ENCODE measurements at regions not wholly inside any gene's neighbourhood (a gene's known extent, or its start where the extent isn't known, plus 50 kb on each side); places are given as distances from the start of the nearest gene placed in this dataset.

DNA sequence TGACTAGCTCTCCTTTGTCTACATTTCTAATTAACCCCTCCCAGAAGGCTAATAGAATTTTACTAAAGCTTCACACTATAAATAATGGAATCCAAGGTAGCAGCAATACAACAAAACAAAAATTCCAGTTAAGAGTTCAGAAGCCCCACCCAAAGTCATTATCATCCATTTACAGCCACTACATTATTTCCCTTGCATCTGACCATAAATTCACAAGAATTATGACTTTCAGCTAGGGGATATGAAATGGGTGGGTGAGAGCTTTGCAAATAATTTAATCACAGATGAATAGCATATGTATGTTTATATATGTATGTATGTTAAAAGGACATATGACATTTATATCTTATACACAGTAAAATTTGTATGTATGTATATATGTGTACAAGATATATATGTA lies 65.3 kb upstream of the PTGDR start:
- FAIRE-seq (no peak), DNase-seq (no peak), ATAC-seq (no peak)
- intact Hi-C loops (cut with DNase I) = no loop called here
- TF ChIP-seq, protein P1, sequence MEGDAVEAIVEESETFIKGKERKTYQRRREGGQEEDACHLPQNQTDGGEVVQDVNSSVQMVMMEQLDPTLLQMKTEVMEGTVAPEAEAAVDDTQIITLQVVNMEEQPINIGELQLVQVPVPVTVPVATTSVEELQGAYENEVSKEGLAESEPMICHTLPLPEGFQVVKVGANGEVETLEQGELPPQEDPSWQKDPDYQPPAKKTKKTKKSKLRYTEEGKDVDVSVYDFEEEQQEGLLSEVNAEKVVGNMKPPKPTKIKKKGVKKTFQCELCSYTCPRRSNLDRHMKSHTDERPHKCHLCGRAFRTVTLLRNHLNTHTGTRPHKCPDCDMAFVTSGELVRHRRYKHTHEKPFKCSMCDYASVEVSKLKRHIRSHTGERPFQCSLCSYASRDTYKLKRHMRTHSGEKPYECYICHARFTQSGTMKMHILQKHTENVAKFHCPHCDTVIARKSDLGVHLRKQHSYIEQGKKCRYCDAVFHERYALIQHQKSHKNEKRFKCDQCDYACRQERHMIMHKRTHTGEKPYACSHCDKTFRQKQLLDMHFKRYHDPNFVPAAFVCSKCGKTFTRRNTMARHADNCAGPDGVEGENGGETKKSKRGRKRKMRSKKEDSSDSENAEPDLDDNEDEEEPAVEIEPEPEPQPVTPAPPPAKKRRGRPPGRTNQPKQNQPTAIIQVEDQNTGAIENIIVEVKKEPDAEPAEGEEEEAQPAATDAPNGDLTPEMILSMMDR (IDR thresholded peaks at IDR 0.05) = no peak
- H3K27me3 ChIP-seq = no peaks in the 10 kb centered on the region
- H3K27ac ChIP-seq = no peak overlapping the region
- H3K36me3 ChIP-seq = no peaks in the 10 kb centered on the region
- no peaks in the 10 kb centered on the region for H3K9me3 ChIP-seq
- no peaks in the 10 kb centered on the region for H3K4me1 ChIP-seq
- no peak overlapping the region for H3K4me3 ChIP-seq

DNA sequence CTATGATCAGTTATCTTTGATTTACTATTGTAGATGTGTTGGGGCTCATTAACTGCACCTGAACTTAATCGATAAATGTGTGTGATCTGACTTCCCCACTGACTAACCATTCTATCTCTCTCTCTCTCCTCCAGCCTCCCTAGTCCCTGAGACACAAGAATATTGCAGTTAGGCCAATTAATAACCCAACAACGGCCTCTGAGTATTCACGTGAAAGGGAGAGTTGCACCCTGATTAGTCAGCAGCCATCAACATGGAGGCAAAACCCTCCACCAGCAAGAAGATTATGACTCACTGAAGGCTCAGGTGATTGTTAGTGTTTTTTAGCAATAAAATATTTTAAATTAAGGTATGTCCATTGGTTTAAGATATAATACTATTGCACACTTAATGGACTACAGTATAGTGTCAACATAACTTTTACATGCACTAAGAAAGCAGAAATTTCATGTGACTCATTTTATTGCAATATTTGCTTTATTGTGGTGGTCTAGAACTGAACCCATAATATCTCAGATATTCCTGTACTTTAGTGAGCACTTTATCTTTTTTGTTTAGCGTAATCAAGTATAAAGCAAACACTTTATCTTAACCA lies 77.1 kb upstream of the PTGDR start:
- FAIRE-seq = no peak
- Histone ChIP-seq H3K9me3 (no peaks in the 10 kb centered on the region), H3K36me3 (no peaks in the 10 kb centered on the region), H3K27ac (no peak overlapping the region), H3K4me3 (no peak overlapping the region), H3K4me1 (no peaks in the 10 kb centered on the region), H3K27me3 (no peaks in the 10 kb centered on the region)
- no peak for DNase-seq
- 73 to 79% methylated on average over 4 of the region's 4 CpGs for WGBS, 2 donors
- intact Hi-C loops (cut with DNase I) = no loop called here
- TF ChIP-seq, protein P1 (IDR thresholded peaks at IDR 0.05) = no peak
- no peak for ATAC-seq

DNA sequence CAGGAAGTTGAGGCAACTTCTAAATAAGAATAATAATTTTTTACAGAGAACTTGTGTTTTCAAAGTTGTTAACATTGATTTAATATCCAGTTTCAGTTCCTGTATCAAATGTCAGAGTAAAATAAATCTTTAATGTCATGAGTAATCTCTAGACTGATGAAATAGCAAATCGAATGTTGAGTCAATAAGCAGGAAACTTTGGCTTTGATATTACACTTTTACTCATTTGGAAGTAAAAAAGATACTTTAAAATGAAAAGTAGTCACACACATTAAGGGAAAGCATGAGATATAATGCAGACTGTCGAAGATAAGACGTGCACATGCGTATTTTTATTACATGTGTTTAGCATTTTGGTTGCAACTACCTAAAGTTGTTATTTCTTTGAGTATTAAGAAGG lies 78.2 kb upstream of the PTGDR start:
- no peak for FAIRE-seq
- no peak overlapping the region for H3K27ac ChIP-seq
- no peak for DNase-seq
- no peaks in the 10 kb centered on the region for H3K9me3 ChIP-seq
- no peaks in the 10 kb centered on the region for H3K4me1 ChIP-seq
- ATAC-seq = no peak
- TF ChIP-seq, protein P1 (IDR thresholded peaks at IDR 0.05) = no peak
- no peaks in the 10 kb centered on the region for H3K36me3 ChIP-seq
- no peaks in the 10 kb centered on the region for H3K27me3 ChIP-seq
- intact Hi-C loops (cut with DNase I) = no loop called here
- H3K4me3 ChIP-seq = no peak overlapping the region
- 24% methylated on average over 4 of the region's 4 CpGs for WGBS, 2 donors

DNA sequence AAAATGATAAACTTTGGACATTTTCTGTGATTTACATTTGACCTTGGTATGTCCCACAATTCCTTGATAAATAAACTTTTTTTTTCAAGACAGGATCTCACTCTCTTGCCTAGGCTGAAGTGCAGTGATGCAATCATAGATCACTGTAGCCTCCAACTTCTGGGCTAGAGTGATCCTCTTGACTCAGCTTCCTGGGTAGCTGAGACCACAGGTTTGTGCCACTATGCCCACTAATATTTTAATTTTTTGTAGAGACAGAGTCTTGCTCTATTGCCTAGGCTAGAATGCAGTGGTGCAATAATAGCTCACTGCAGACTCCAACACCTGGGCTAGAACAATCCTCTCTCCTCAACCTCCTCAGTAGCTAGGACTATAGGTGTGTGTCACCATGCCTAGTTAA lies 79.1 kb upstream of the PTGDR start:
- DNase-seq (no peak), ATAC-seq (no peak), FAIRE-seq (no peak)
- H3K27me3 ChIP-seq = no peaks in the 10 kb centered on the region
- no peaks in the 10 kb centered on the region for H3K9me3 ChIP-seq
- intact Hi-C loops (cut with DNase I) = no loop called here
- H3K27ac ChIP-seq = no peak overlapping the region
- TF ChIP-seq, protein P1 (IDR thresholded peaks at IDR 0.05) = no peak
- no peaks in the 10 kb centered on the region for H3K4me1 ChIP-seq
- H3K36me3 ChIP-seq = no peaks in the 10 kb centered on the region
- H3K4me3 ChIP-seq = no peak overlapping the region

DNA sequence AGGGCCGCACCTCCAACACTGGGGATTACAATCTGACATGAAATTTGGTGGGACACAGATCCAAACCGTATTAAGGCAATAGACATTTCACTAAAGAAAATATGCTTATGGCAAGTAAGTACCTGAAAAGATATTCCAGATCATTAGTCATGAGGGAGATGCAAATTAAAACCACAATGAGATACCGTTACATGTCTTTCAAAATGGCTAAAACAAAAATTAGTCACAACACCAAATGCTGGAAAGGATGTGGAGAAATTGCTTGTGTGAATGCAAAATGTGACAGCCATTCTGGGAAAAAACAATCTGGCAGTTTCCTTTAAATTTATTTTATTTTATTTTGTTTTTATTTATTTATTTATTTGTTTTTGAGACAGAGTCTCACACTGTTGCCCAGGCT lies 82.3 kb upstream of the PTGDR start:
- TF ChIP-seq, protein P1 (IDR thresholded peaks at IDR 0.05) = no peak
- no peaks in the 10 kb centered on the region for H3K4me1 ChIP-seq
- no peak for ATAC-seq
- FAIRE-seq = no peak
- H3K36me3 ChIP-seq = no peaks in the 10 kb centered on the region
- no peak overlapping the region for H3K4me3 ChIP-seq
- no peaks in the 10 kb centered on the region for H3K27me3 ChIP-seq
- H3K27ac ChIP-seq = no peak overlapping the region
- 56 to 85% methylated on average over 3 of the region's 3 CpGs for WGBS, 2 donors
- no peak for DNase-seq
- intact Hi-C loops (cut with DNase I) = no loop called here
- no peaks in the 10 kb centered on the region for H3K9me3 ChIP-seq

Measured in pancreas (tissue), 10 donors.